Left lung (tissue), 4 donors: ENCODE measurements at regions not wholly inside any gene's neighbourhood (a gene's known extent, or its start where the extent isn't known, plus 50 kb on each side); places are given as distances from the start of the nearest gene placed in this dataset.

Source experiments
- ATAC-seq: fragments of 200-7000 bp; cut with Tn5 transposase; one replicate; pipeline ENCODE4 v1.9.1; 2020; ENCODE audit warnings: moderate library complexity
- DNase-seq, 4 donors: peaks; one replicate each; pipeline ENCODE4 v3.0.0-alpha.2; 2013 to 2020
- H3K27ac ChIP-seq, 2 donors: fragments of 200-600 bp; sonication (generic) in 1 of 2; one replicate each; pipeline versions ENCODE4 v1.5.0 to v1.8.0; 2020 to 2021
- H3K27me3 ChIP-seq, 2 donors: fragments of 200-600 bp; sonication (generic) in 1 of 2; one replicate each; pipeline versions ENCODE4 v1.5.0 to v1.8.0; 2020 to 2021
- H3K36me3 ChIP-seq, 2 donors: fragments of 200-600 bp; sonication (generic) in 1 of 2; one replicate each; pipeline versions ENCODE4 v1.5.0 to v1.8.0; 2020 to 2021
- H3K4me1 ChIP-seq, 2 donors: fragments of 200-600 bp; one replicate each; pipeline ENCODE4 v1.8.0; 2021
- H3K4me3 ChIP-seq, 2 donors: fragments of 200-600 bp; sonication (generic) in 1 of 2; one replicate each; pipeline versions ENCODE4 v1.5.0 to v1.8.0; 2020 to 2021; ENCODE audit warnings: mild to moderate bottlenecking in 1 of 2
- H3K9me3 ChIP-seq, 2 donors: fragments of 200-600 bp; sonication (generic) in 1 of 2; one replicate each; pipeline versions ENCODE4 v1.5.0 to v1.8.0; 2020 to 2021
- CTCF ChIP-seq, 2 donors: fragments of 200-600 bp; sonication (generic) in 1 of 2; IDR thresholded peaks; one replicate each; pipeline versions ENCODE4 v1.5.0 to v1.8.0; 2021; ENCODE audit warnings: antibody characterized with exemption in 2 of 2
- intact Hi-C, 2 donors: fragments of 100-400 bp; cut with DNase I; formaldehyde crosslinking; loops; one replicate each; pipeline versions ENCODE4 v1.11.2 to v1.14.2; 2022
- donor health status: DM: no; HTN: yes; CAD: no.
- donor health status: DM: no; HTN: no; CAD: no.

GRCh38 chr11:97279341-97279740 is 889.5 kb downstream of the JRKL start:
- no peak overlapping the region for H3K4me3 ChIP-seq
- no peaks in the 10 kb centered on the region for H3K36me3 ChIP-seq

GRCh38 chr11:97280347-97280746 is 890.5 kb downstream of the JRKL start:
- DNase-seq (no peak), ATAC-seq (no peak)
- TF ChIP-seq CTCF (IDR thresholded peaks at IDR 0.05), result no peak
- Histone ChIP-seq H3K27ac (no peak overlapping the region), H3K9me3 (peaks cover 0 to 9% of the 10 kb centered on the region in 2 donors), H3K4me1 (no peaks in the 10 kb centered on the region), H3K4me3 (no peak overlapping the region), H3K27me3 (no peaks in the 10 kb centered on the region), H3K36me3 (no peaks in the 10 kb centered on the region)
- intact Hi-C loops, result no loop called here

More at GRCh38 chr11:97279341-97279740, 889.5 kb downstream of the JRKL start:
- Histone ChIP-seq H3K27ac (no peak overlapping the region), H3K27me3 (no peaks in the 10 kb centered on the region), H3K4me1 (no peaks in the 10 kb centered on the region), H3K9me3 (peaks cover 0 to 19% of the 10 kb centered on the region in 2 donors)
- no peak for TF ChIP-seq CTCF (IDR thresholded peaks at IDR 0.05)
- intact Hi-C loops, result no loop called here
- ATAC-seq, result no peak
- no peak for DNase-seq

GRCh38 chr11:97289823-97290222 is 900.0 kb downstream of the JRKL start:
- no peaks in the 10 kb centered on the region for H3K36me3 ChIP-seq
- no peak for TF ChIP-seq CTCF (IDR thresholded peaks at IDR 0.05)
- no peak for ATAC-seq
- no peaks in the 10 kb centered on the region for H3K4me1 ChIP-seq
- no peaks in the 10 kb centered on the region for H3K27me3 ChIP-seq
- H3K9me3 ChIP-seq, result peaks cover 0 to 32% of the 10 kb centered on the region in 2 donors
- H3K27ac ChIP-seq, result no peak overlapping the region
- H3K4me3 ChIP-seq, result no peak overlapping the region
- DNase-seq, result no peak
- intact Hi-C loops, result no loop called here

- intact Hi-C loops, result no loop called here
- H3K4me3 ChIP-seq, result no peak overlapping the region
- H3K27me3 ChIP-seq, result no peaks in the 10 kb centered on the region
- no peaks in the 10 kb centered on the region for H3K36me3 ChIP-seq
- H3K27ac ChIP-seq, result no peak overlapping the region
- no peak for DNase-seq
- H3K4me1 ChIP-seq, result no peaks in the 10 kb centered on the region
- ATAC-seq, result no peak
- TF ChIP-seq CTCF (IDR thresholded peaks at IDR 0.05), result no peak
- peaks cover 0 to 32% of the 10 kb centered on the region in 2 donors for H3K9me3 ChIP-seq
Observed at GRCh38 chr11:97290464-97291041, 900.7 kb downstream of the JRKL start.

GRCh38 chr11:97296301-97296700 is 906.5 kb downstream of the JRKL start:
- H3K36me3 ChIP-seq, result no peaks in the 10 kb centered on the region
- ATAC-seq (no peak), DNase-seq (no peak)
- no peak overlapping the region for H3K27ac ChIP-seq
- TF ChIP-seq CTCF (IDR thresholded peaks at IDR 0.05), result no peak
- no peaks in the 10 kb centered on the region for H3K4me1 ChIP-seq
- H3K27me3 ChIP-seq, result no peaks in the 10 kb centered on the region
- H3K9me3 ChIP-seq, result peaks cover 0 to 12% of the 10 kb centered on the region in 2 donors
- intact Hi-C loops, result no loop called here
- no peak overlapping the region for H3K4me3 ChIP-seq
